Stimulated activated CD8-positive, alpha-beta memory T cell treated with anti-CD3 and anti-CD28 coated beads, Interleukin-12 subunit alpha, Interleukin-12 subunit beta, amount 100 ng/mL, for 4 hours (primary cell): ENCODE measurements at regions not wholly inside any gene's neighbourhood (a gene's known extent, or its start where the extent isn't known, plus 50 kb on each side); places are given as distances from the start of the nearest gene placed in this dataset.
"Not testable (repeated sequence)": the region's sequence is repeated elsewhere in the genome, so short reads cannot be mapped to it uniquely, and the experiment has no call there.

Experiments used
- DNase-seq: peaks from one replicate; pipeline ENCODE4 v3.0.0-alpha.2; 2020; ENCODE audit warnings: low read depth

- no peak for DNase-seq
Observed at GRCh38 chr20:33908336-33908735, 85.4 kb upstream of the RALY start.

- DNase-seq: no peak
Observed at GRCh38 chr20:33908868-33909267, 84.8 kb upstream of the RALY start.

- no peak for DNase-seq
Observed at GRCh38 chr20:33909331-33909921, 84.3 kb upstream of the RALY start.

GRCh38 chr20:33910056-33910455 lies 83.7 kb upstream of the RALY start:
- no peak for DNase-seq

- DNase-seq: no peak
Observed at GRCh38 chr20:33910529-33911327, 83.0 kb upstream of the RALY start.

DNA sequence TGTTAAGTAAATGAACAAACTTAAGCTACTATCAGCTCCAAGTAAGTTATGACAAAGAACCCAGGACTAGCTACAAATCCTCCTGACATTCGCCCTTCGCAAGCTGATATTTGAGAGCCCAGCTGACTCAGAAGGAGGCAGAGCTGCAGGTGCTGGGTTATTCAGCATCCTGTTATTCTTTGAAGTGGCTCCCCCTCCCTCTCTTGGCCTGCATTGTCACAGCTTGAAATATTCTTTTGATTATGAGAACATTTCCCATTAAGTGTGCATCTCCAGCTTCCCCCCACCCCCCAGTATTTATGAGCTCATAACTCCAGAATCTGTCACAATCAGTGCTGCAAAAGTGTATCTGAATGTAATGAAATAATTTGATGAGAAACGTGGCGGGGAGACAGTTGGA lies 78.8 kb upstream of the RALY start:
- DNase-seq: no peak

DNA sequence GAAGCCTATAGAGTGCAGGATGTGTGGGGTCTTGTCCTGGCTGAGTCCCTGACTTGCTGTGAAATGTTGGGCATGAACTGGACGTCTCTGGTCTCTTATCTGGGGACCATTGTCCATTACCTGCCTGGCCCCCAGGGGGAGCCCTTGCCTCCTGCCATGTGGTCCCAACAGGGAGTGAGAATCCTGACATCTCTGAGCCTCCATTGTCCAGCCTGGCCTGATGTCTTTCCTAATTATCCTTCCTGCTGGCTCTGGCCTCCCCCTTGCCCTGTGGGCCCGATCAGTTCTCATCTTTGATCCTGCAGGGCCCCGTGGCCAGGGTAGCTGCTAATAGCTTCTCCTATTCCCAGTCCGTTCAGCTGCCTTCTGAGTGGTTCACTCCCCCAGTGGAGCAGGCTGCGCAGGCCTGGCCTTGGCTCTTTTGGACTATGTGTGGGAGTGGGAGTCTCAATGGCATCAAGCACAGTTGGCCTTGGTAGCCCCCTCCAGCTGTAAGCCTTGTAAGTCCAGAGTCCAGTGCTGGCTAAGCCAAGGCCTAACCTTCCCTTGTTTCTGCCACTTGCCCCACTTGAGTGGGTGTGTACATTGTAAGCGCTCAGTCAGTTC lies 77.9 kb upstream of the RALY start:
- DNase-seq: peak; percentile 8

DNA sequence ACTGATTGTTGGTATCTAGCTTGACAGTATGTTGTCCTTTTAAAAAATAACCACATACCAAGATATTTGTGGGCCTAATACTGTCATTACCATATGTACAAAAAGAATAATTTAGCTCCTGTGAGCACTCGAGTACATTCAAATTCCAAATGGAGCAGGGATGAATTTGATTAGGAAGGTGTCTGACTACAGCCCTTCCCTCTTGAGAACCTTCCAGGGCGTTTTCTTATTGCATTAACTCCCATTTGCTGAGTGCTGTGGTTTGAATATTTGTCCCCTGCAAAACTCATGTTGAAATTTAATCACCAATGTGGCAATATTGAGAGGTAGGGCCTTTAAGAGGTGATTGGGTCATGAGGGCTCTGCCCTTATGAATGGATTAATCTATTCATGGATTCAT lies 76.9 kb upstream of the RALY start:
- no peak for DNase-seq

- no peak for DNase-seq
Observed at GRCh38 chr20:33917831-33918525, 75.7 kb upstream of the RALY start.

DNA sequence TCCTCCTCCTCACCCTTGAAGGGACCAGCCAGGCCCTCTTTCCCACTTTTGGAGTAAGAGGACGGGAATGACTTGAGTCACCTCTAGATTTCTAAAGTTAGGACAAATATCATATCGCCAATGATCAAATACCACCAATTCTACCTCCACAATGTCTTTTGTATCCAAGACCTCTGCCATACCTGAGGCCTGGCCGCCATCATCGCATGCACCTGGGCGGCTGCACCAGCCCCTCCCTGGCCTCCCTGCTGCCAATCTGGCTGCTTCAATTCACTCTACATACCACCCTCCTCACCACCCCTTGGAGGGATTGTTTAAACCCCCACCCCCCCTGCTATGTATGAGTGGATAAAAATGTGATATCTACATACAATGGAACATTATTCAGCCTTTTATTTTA lies 75.0 kb upstream of the RALY start:
- DNase-seq: no peak

GRCh38 chr20:33919653-33920052 lies 74.1 kb upstream of the RALY start:
- DNase-seq: no peak

GRCh38 chr20:33922224-33922623 lies 71.5 kb upstream of the RALY start:
- DNase-seq: no peak

DNA sequence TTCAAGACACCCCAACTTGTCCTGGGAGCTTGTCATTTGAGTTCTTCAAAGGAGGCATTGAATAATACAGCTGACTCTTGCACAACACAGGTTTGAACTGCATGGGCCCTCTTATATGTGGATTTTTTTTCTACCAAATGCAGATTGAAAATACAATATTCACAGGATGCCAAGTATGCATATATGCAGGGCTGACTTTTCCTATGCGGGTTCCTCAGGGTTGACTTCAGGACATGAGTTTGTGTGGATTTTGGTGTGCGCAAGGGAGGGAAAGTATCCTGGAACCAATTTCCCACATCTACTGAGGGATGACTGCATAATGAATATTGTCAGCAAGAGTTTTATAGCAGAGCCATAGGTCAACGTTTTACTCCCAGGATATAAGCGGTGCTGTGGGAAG lies 70.0 kb upstream of the RALY start:
- DNase-seq: no peak

DNA sequence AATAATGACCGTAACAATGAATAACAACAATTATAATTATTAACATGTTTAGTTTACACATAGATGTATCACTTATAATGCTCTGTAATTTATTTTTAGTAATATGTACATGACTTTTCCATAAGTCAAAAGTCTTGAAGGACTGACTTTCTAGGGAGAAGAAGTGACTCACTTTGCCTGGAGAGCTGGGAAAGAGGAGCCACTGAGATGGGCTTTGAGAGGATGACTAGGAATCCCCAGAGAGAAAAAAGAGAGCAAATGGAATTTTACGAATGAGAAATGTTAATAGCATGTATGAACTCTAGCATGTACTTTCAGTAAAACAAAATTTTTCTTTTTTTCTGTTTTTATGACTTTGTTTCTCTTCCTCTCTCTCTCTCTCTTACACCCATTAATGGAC lies 67.8 kb upstream of the RALY start:
- no peak for DNase-seq

DNA sequence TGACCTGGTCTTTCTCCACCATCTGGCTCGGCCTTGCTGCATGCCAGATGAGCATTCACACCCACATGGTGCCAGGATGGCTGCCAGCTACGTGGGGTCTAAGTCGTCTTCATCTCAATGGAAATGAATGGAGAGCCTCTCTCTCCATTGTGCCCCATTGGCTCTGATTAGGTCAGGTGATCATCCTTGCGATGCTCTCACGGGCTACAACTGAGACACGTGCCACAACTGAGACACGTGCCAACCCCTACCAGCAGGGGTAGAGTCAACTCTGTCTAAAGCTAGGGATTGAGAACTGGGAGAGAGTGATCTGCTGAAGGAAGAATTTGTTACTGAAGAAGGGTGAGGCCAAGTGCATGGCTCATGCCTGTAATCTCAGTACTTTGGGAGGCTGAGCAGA lies 67.3 kb upstream of the RALY start:
- no peak for DNase-seq

DNA sequence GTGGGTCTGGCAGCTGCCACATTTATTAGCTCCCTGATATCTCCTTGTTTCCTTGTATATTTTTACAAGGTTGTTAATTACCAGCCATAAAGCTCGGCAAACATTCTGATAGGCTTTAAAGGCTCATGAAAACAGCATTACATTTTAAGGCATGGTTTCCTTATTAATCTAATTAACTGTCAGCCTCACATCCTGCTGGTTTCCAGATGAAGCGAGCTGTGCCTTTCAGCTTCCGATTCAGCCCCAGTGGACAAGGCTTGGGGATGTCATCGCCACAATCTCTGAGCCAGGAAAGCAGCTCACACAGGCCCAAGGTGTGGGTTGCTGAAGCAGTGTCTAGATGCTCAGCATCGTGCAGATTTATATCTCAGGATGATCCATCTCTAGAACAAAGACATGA lies 66.0 kb upstream of the RALY start:
- no peak for DNase-seq

- DNase-seq: no peak
Observed at GRCh38 chr20:33929917-33930316, 63.8 kb upstream of the RALY start.

GRCh38 chr20:33933469-33933909 lies 60.2 kb upstream of the RALY start:
- peak; percentile 6 for DNase-seq

DNA sequence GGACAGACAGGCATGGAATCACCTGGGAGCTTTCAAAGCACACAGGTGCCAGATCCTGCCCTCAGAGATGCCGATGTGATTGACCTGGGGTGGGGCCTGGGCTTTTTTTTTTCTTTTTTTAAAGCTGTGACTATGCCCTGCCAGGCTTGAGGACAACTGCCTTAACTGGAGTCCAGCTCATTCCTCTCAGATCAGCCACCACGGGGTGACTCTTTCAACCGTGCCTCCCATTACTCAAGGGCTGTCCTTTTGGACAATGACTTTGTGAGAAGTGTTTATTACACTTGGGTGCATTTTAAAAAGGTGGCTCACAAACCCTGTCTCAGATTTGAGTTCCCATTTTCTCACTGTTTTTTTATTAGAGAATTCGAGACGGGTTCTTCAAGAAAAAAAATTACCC lies 57.1 kb upstream of the RALY start:
- DNase-seq: no peak

- DNase-seq: not testable (repeated sequence)
Observed at GRCh38 chr20:33939031-33939430, 54.7 kb upstream of the RALY start.

GRCh38 chr20:33940666-33941065 lies 53.0 kb upstream of the RALY start:
- DNase-seq: no peak
